SH-SY5Y (cell line): ENCODE measurements at regions not wholly inside any gene's neighbourhood (a gene's known extent, or its start where the extent isn't known, plus 50 kb on each side); places are given as distances from the start of the nearest gene placed in this dataset.
A peak's percentile ranks its signal among the peaks of the same experiment; 100 is the strongest.

Experiments
- GATA2 ChIP-seq: IDR thresholded peaks from 2 replicates; pipeline ENCODE4 v1.6.1; 2011; ENCODE audit warnings: mild to moderate bottlenecking, low read depth, low read length
- GATA3 ChIP-seq: IDR thresholded peaks from 2 replicates; pipeline ENCODE4 v1.6.1; 2011; ENCODE audit warnings: low read depth, mild to moderate bottlenecking, low read length, moderate library complexity

DNA sequence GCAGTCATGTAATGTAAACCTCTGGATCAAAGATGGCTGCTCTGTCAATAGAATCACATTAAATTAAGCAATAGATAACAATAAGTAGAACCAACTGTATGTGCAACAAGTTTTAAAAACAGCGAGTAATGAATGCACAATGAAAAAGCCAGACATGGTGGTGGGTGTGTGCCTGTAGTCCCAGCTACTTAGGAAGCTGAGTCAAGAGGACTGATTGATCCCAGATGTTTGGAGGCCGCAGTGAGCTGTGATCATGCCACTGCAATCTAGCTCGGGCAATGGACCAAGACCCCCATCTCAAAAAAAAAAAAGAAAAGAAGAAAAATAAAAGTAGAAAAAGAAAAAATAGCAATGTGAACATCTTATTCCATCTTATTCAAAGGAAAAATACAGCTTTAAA is 558.7 kb upstream of the MMS22L start:
- TF ChIP-seq GATA2: no peak
- no peak for TF ChIP-seq GATA3

DNA sequence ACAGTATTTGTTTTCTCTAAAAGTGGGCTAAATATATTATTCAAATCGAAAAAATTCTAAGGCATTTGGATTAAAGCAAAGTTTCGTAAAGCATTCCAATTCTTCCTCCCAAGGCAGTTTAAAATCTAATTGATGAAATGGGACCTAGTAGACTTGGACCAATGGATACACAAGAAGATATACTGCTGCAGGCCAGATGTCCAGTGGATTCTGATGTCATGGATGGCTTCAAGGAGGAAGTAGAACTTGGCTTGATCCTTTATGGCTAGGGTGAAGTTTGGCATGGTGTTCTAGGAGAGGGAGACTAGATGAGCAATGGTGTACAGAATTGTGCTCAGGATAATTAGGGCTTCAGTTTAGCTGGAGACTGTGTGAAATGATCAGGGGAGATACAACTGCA is 559.5 kb upstream of the MMS22L start:
- TF ChIP-seq GATA2: no peak
- no peak for TF ChIP-seq GATA3

GRCh38 chr6:97849390-97849789 is 566.4 kb upstream of the MMS22L start:
- TF ChIP-seq GATA3 (no peak), GATA2 (no peak)

GRCh38 chr6:97850458-97851212 is 567.6 kb upstream of the MMS22L start:
- TF ChIP-seq GATA3: no peak

GRCh38 chr6:97863697-97864096 is 580.7 kb upstream of the MMS22L start:
- TF ChIP-seq GATA3 (no peak), GATA2 (no peak)

GRCh38 chr6:97864366-97864765 is 581.4 kb upstream of the MMS22L start:
- TF ChIP-seq GATA2: no peak
- no peak for TF ChIP-seq GATA3

GRCh38 chr6:97864826-97865225 is 581.8 kb upstream of the MMS22L start:
- TF ChIP-seq GATA2: no peak
- no peak for TF ChIP-seq GATA3

DNA sequence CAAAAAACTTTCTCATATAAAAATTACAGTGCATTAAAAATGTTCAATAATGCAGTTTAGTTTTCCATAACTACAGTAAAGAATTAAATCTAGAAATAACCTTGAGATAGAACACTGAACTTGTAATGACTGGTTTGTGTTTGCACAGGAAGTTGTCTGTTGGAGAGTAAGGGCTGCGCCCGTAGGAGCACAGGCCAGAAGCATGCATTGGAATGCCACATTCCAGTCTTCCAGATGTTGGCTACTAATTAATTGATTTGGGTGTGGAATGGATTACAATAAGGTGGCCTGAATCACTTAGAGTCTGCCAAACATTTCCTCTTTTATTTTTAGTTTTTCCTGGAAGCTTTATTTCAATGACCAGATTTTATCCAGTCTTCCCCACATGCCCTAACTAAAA is 582.6 kb upstream of the MMS22L start:
- TF ChIP-seq GATA2 (no peak), GATA3 (no peak)

DNA sequence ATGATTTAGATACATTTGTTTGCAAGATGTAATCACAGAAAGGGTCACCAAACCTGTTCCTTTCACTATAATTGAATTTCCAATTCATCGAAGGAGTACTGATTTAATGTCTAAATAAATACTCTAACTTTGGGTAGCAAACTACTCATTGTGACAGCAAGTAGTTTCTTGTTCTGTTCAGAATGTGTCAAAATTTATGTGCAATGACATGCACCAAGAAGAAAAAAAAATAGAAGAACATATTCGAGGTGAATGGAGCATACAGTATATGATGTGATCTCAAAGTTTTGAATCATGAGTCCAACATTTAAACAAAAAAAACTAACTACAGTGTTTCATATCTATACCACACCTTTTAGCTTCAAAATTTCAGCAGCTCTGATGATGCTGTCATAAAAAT is 583.6 kb upstream of the MMS22L start:
- TF ChIP-seq GATA2 (no peak), GATA3 (no peak)

- no peak for TF ChIP-seq GATA3
- TF ChIP-seq GATA2: no peak
These were observed 584.2 kb upstream of the MMS22L start for GRCh38 chr6:97867177-97867576.

DNA sequence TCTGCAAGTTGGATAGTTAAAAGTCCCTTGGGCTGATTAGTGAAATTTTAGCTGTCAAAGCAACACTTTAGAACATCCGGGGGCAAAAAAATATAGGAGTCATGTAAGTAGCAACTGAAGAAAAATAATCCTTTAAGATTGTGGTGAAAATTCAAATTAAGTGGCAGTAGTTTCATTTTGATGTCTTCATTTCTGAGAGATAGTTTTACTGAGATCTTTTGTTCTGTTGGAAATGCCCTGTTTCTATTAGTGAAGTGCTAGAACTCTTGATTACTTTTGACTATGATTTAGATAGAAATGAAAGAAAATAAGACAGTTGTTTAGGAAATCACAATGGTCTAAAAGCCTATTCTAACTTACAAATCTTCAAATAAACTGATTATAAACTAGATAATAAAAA is 587.3 kb upstream of the MMS22L start:
- TF ChIP-seq GATA3 (no peak), GATA2 (no peak)

- TF ChIP-seq GATA3 (no peak), GATA2 (no peak)
These were observed 593.7 kb upstream of the MMS22L start for GRCh38 chr6:97876711-97877110.

DNA sequence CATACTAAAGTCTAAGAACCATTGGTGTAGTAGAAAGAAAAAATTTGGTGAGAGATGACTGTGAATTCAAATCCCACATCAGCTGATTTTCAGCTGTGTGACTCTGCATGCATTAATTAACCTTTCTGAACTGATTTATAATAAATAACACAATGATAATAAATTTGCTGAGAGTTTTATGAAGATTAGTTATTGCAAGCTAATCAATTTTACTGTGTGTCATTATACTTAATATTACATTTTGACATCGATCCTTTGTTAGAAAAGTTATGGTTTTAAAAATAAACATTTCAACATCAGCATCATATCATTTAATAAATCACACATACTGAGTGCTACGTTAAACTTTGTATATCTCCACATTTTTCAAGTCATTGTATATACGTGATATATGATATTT is 599.7 kb upstream of the MMS22L start:
- TF ChIP-seq GATA3: no peak
- TF ChIP-seq GATA2: no peak

- TF ChIP-seq GATA3 (no peak), GATA2 (no peak)
These were observed 602.3 kb upstream of the MMS22L start for GRCh38 chr6:97885325-97885724.

DNA sequence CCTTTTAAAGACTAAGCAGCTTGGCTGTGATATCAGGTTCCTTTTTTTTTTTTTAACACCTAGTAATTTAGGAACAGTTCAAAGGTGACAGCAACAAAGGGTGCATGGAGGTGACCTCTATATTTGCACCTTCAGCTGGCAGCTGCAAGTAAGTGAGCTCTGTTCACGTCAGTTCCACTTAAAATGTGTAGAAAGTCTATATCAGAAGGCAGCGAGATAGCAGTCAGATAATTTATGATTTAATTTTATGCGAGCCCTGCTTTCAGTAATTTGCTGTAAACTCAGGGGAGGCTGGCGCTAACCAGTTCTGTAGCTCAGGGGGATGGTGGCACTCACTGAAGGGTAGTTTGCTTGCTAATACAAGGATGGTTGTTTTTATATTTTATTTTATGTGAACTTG is 602.8 kb upstream of the MMS22L start:
- TF ChIP-seq GATA3: peak; percentile 90
- TF ChIP-seq GATA2: peak; percentile 95

DNA sequence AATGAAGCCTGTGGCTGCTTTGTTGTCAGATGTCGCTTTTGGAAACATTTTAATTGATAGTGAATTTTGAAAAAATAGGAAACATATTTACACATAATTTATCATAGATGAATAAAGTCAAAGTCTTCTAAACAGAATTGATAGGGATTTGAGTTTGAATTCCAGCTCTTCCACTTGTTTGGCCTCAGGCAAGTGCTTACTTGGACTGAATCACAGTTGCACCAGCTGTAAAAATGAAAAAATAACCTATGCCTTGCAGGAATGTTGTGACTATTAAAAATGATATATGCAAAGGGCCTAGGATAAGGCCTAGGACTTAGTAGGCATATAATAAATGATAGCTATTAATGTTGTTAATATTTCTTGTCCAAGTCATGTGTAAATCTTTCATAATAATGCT is 618.5 kb upstream of the MMS22L start:
- TF ChIP-seq GATA3 (no peak), GATA2 (no peak)
